ENCODE measurements at regions not wholly inside any gene's neighbourhood (a gene's known extent, or its start where the extent isn't known, plus 50 kb on each side); places are given as distances from the start of the nearest gene placed in this dataset.

DNA sequence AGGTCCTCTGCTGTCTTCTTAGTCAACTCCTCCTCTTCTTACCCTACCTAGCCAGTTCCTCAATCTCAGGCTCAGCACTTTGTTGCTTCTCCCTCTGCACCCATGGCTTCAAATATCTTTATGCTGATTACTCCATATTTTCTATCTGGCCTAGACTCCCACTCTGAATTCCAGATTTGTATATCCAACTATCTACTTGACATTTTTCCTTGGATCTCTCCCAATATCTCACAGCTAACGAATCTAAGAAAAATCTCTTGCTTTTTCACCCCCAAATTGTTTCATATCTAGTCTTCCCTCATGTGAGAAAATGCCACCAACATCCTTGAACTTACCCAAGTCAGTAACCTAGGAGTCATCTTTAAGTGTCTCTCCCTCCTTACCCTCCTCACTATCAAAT is 176.4 kb upstream of the ERCC4 start:
- ChIA-PET POLR2A (no interaction called here), CTCF (interaction anchor here (0.7 kb wide), 2 partner anchors 27 to 123 kb away, joined by 3 to 4 read pairs; no protein-coding TSS in a partner anchor)
- Histone ChIP-seq H3K27ac (ENCODE audit: extremely low read depth, low read depth, low read length) (no peak overlapping the region), H3K4me1 (ENCODE audit: control insufficient read depth, insufficient read depth, low read length) (no peaks in the 10 kb centered on the region), H3K4me3 (ENCODE audit: low read depth, low read length) (no peak overlapping the region), H3K36me3 (ENCODE audit: control insufficient read depth in 2 of 2, insufficient read depth in 1 of 2, low read length in 2 of 2) (no peaks in the 10 kb centered on the region), H3K9me3 (ENCODE audit: control insufficient read depth, insufficient read depth, low read depth, low read length) (no peaks in the 10 kb centered on the region)
- TF ChIP-seq MEIS1 (CRISPR knock-in tag; IDR thresholded peaks at IDR 0.05; ENCODE audit: borderline replicate concordance) = no peak
- TF ChIP-seq ZNF132 (tag by site-specific recombination; IDR thresholded peaks at IDR 0.05; ENCODE audit: borderline replicate concordance) = no peak
- no peak for TF ChIP-seq ZBTB1 (tag by site-specific recombination; IDR thresholded peaks at IDR 0.05)
- TF ChIP-seq ZNF792 (tag by site-specific recombination; IDR thresholded peaks at IDR 0.05) = no peak
- TF ChIP-seq ZNF692 (tag by site-specific recombination; IDR thresholded peaks at IDR 0.05) = no peak
- no peak for TF ChIP-seq ZNF529 (tag by site-specific recombination; IDR thresholded peaks at IDR 0.05; ENCODE audit: insufficient replicate concordance)
- TF ChIP-seq ZNF292 (tag by site-specific recombination; IDR thresholded peaks at IDR 0.05; ENCODE audit: borderline replicate concordance, low read depth) = no peak
- no peak for TF ChIP-seq SALL2 (tag by site-specific recombination; IDR thresholded peaks at IDR 0.05; ENCODE audit: borderline replicate concordance)
- TF ChIP-seq ZNF133 (tag by site-specific recombination; IDR thresholded peaks at IDR 0.05) = no peak
- no peak for TF ChIP-seq ZNF391 (tag by site-specific recombination; IDR thresholded peaks at IDR 0.05; ENCODE audit: borderline replicate concordance, low read depth)
- TF ChIP-seq GFI1B (tag by site-specific recombination; IDR thresholded peaks at IDR 0.05) = no peak
- TF ChIP-seq ZNF624 (tag by site-specific recombination; IDR thresholded peaks at IDR 0.05) = no peak
- TF ChIP-seq SCRT2 (tag by site-specific recombination; IDR thresholded peaks at IDR 0.05) = no peak

- H3K4me3 ChIP-seq (ENCODE audit: low read depth, low read length) = no peak overlapping the region
- no peaks in the 10 kb centered on the region for H3K4me1 ChIP-seq (ENCODE audit: control insufficient read depth, insufficient read depth, low read length)
- H3K36me3 ChIP-seq (ENCODE audit: control insufficient read depth in 2 of 2, insufficient read depth in 1 of 2, low read length in 2 of 2) = no peaks in the 10 kb centered on the region
- TF ChIP-seq ZNF391 (tag by site-specific recombination; IDR thresholded peaks at IDR 0.05; ENCODE audit: borderline replicate concordance, low read depth) = no peak
- no peak for TF ChIP-seq ZNF654 (tag by site-specific recombination; IDR thresholded peaks at IDR 0.05; ENCODE audit: low read depth)
- TF ChIP-seq ZFP41 (tag by site-specific recombination; IDR thresholded peaks at IDR 0.05; ENCODE audit: borderline replicate concordance) = no peak
- no peak for TF ChIP-seq ZNF658 (tag by site-specific recombination; IDR thresholded peaks at IDR 0.05)
- no peak for TF ChIP-seq ZNF76 (tag by site-specific recombination; IDR thresholded peaks at IDR 0.05; ENCODE audit: borderline replicate concordance, low read depth)
- TF ChIP-seq SCRT2 (tag by site-specific recombination; IDR thresholded peaks at IDR 0.05) = no peak
- TF ChIP-seq ZNF274 (IDR thresholded peaks at IDR 0.05; ENCODE audit: low read length) = no peak
- TF ChIP-seq ZNF274 (tag by site-specific recombination; IDR thresholded peaks at IDR 0.05; ENCODE audit: borderline replicate concordance) = no peak
- H3K27ac ChIP-seq (ENCODE audit: extremely low read depth, low read depth, low read length) = no peak overlapping the region
- ChIA-PET CTCF (no interaction called here), POLR2A (no interaction called here)
- H3K9me3 ChIP-seq (ENCODE audit: control insufficient read depth, insufficient read depth, low read depth, low read length) = no peaks in the 10 kb centered on the region
Observed at GRCh38 chr16:13756411-13757140, 163.4 kb upstream of the ERCC4 start.

- Histone ChIP-seq H3K36me3 (ENCODE audit: control insufficient read depth in 2 of 2, insufficient read depth in 1 of 2, low read length in 2 of 2) (no peaks in the 10 kb centered on the region), H3K9me3 (ENCODE audit: control insufficient read depth, insufficient read depth, low read depth, low read length) (no peaks in the 10 kb centered on the region), H3K4me1 (ENCODE audit: control insufficient read depth, insufficient read depth, low read length) (no peaks in the 10 kb centered on the region), H3K27ac (ENCODE audit: extremely low read depth, low read depth, low read length) (no peak overlapping the region), H3K4me3 (ENCODE audit: low read depth, low read length) (no peak overlapping the region)
- CTCF ChIA-PET = interaction anchor here (0.6 kb wide), 2 partner anchors 107 to 319 kb away, joined by 3 to 7 read pairs; no protein-coding TSS in a partner anchor
- TF ChIP-seq SP3 (tag by site-specific recombination; IDR thresholded peaks at IDR 0.05) = no peak
- no peak for TF ChIP-seq ZNF416 (tag by site-specific recombination; IDR thresholded peaks at IDR 0.05)
- no peak for TF ChIP-seq MEIS1 (CRISPR knock-in tag; IDR thresholded peaks at IDR 0.05; ENCODE audit: borderline replicate concordance)
- TF ChIP-seq ZNF37A (tag by site-specific recombination; IDR thresholded peaks at IDR 0.05) = no peak
- TF ChIP-seq ZFP37 (tag by site-specific recombination; IDR thresholded peaks at IDR 0.05) = no peak
- no peak for TF ChIP-seq ZNF654 (tag by site-specific recombination; IDR thresholded peaks at IDR 0.05; ENCODE audit: low read depth)
- TF ChIP-seq SETDB1 (IDR thresholded peaks at IDR 0.05; ENCODE audit: insufficient read length, low read length) = no peak
- no peak for TF ChIP-seq ZNF133 (tag by site-specific recombination; IDR thresholded peaks at IDR 0.05)
- TF ChIP-seq ZNF341 (tag by site-specific recombination; IDR thresholded peaks at IDR 0.05; ENCODE audit: low read depth) = no peak
- TF ChIP-seq, protein P1, sequence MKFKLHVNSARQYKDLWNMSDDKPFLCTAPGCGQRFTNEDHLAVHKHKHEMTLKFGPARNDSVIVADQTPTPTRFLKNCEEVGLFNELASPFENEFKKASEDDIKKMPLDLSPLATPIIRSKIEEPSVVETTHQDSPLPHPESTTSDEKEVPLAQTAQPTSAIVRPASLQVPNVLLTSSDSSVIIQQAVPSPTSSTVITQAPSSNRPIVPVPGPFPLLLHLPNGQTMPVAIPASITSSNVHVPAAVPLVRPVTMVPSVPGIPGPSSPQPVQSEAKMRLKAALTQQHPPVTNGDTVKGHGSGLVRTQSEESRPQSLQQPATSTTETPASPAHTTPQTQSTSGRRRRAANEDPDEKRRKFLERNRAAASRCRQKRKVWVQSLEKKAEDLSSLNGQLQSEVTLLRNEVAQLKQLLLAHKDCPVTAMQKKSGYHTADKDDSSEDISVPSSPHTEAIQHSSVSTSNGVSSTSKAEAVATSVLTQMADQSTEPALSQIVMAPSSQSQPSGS (tag by site-specific recombination; IDR thresholded peaks at IDR 0.05; ENCODE audit: low read depth) = no peak
- TF ChIP-seq ZNF664 (tag by site-specific recombination; IDR thresholded peaks at IDR 0.05) = no peak
- POLR2A ChIA-PET = no interaction called here
Observed at GRCh38 chr16:13766334-13766733, 153.6 kb upstream of the ERCC4 start.
